ENCODE measurements at regions not wholly inside any gene's neighbourhood (a gene's known extent, or its start where the extent isn't known, plus 50 kb on each side); places are given as distances from the start of the nearest gene placed in this dataset.

GRCh38 chr7:73964786-73965185 lies 63.2 kb upstream of the ELN start:
- no peak for DNase-seq (ENCODE audit: low read depth)

- DNase-seq (ENCODE audit: low read depth), result no peak
These were observed 61.7 kb upstream of the ELN start for GRCh38 chr7:73966062-73966940.

DNA sequence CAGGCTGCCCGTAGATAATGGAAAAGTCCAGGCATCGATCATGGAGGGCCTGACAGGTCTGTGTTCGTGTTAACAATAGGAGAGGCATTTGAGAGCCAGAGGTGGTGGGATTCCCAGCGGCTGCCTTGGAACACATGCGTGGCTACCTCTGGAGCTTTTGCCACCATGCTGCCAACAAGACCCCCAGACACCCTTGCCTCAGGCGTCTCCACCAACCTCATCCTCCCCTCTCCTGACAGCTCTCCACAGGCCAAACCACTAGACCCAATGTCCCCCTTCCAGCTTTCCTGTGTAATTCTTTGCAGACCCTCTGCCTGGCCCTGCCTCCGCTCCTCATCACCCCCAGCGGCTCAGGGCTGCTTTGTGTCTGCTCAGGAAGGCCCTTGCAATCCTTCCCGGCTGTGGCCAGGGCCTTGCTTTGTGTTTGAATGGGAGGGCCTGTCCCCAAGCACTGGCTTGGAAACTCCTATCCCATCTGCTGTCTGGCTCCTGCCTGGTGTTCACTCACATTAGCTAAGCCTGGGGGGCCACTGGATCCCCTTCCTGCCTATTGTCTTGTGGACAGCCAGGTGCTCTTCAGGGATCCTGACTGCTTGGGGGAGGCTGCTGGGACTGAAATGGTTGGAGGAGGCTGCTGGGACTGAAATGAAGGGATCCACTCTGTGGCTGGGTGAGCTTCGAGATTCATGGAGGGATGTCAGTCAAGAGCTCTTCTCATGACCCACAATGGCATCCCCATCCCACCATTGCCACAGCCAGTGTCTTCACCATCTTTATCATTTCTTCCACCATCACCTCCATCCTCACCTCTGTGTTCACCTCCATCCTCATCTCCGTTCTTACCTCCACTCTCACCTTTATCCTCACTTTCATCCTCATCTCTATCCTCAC lies 60.8 kb upstream of the ELN start:
- DNase-seq (ENCODE audit: low read depth), result no peak

DNA sequence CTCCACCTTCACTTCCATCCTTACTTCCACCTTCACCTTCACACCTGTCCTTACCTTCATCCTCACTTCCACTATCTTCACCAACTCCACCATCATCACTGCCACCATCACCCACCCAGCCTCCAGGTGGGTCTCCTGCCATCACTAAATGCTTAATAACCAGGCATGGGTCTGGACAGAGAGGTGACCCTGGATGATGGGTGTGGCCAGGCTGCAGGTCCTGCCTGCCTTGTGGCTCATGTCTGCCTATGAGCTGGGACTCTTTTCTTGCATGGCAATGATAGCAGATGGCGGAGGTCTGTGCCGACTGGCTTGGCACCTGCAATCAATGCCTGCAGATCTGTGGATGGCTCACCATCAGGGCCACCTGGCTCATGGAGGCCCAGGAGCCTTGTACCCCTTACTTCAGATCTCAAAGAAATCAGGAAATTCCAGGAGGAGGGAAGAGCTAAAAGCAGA lies 60.1 kb upstream of the ELN start:
- no peak for DNase-seq (ENCODE audit: low read depth)

- DNase-seq (ENCODE audit: low read depth), result no peak
These were observed 59.5 kb upstream of the ELN start for GRCh38 chr7:73968487-73968886.

GRCh38 chr7:73969991-73970390 lies 58.0 kb upstream of the ELN start:
- DNase-seq (ENCODE audit: low read depth), result no peak

DNA sequence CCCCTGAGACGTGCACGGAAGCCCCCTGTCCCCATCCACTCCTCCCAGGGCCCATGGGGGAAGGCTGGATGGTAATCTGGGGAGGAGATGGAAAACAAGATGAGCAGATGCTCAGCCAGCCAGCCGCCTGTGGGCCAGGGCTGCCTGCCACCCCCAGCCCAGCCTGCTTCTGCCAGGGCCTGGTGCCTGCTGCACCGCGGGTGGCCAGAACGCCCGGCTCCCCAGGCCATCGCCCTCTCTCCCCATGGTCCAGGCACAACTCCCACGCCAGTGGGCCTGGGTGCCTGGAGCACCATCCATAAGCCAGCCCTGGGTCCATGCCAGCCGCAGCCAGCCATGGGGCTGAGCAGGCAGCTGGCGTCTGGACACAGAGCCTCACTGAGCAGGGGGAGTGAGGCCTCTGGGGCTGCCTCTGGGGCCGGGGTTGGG lies 57.2 kb upstream of the ELN start:
- no peak for DNase-seq (ENCODE audit: low read depth)

GRCh38 chr7:73971322-73971703 lies 56.7 kb upstream of the ELN start:
- no peak for DNase-seq (ENCODE audit: low read depth)

GRCh38 chr7:73971704-73972341 lies 56.1 kb upstream of the ELN start:
- no peak for DNase-seq (ENCODE audit: low read depth)

GRCh38 chr7:73972614-73973013 lies 55.4 kb upstream of the ELN start:
- DNase-seq (ENCODE audit: low read depth), result no peak

- no peak for DNase-seq (ENCODE audit: low read depth)
These were observed 54.9 kb upstream of the ELN start for GRCh38 chr7:73973091-73973490.

GRCh38 chr7:73974101-73974947 lies 53.6 kb upstream of the ELN start:
- DNase-seq (ENCODE audit: low read depth), result no peak

DNA sequence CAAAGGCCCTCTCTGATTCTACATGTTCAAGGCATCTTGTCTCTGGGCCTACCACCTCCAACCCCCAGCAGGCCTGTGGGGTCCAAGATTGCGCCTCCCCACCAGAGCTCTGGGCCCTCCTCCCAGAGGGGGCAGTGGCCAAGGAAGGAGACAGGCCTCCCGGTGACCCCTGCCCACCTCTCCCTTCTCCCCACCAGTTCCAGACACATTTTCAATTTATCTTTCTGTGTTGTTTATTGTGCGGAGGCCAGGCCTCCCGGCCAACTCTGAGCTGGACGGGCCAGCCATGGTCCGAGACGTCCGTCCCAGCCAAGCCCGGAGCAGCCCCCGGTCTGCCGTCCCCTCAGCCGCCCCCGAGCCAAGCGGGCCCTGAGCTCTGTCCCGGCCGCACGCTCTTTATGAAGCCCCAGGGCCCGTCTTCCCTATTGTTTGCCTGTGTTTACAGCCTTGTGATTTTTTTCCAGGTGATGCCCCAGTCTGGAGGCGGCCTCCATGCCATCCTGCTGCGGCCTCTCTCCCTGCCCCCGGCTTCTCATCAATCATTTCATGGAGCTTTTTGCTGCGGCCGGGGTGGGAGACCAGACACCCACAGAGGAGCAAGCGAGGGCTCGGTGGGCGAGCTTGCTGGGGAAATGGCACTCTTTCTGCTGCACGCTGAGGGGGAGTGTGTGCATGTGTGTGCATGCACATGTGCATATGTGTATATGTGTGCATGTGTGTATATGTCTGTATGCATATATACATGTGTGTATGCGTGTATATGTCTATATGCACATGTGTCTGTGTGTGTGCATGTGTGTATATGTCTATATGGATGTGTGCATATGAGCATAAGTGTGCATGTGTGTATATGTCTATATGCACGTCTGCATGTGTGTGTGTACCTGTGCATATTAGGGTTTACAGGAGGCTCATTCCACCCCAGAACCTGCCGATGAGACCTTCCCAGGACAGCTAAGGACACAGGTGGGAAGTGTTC lies 52.7 kb upstream of the ELN start:
- no peak for DNase-seq (ENCODE audit: low read depth)

DNA sequence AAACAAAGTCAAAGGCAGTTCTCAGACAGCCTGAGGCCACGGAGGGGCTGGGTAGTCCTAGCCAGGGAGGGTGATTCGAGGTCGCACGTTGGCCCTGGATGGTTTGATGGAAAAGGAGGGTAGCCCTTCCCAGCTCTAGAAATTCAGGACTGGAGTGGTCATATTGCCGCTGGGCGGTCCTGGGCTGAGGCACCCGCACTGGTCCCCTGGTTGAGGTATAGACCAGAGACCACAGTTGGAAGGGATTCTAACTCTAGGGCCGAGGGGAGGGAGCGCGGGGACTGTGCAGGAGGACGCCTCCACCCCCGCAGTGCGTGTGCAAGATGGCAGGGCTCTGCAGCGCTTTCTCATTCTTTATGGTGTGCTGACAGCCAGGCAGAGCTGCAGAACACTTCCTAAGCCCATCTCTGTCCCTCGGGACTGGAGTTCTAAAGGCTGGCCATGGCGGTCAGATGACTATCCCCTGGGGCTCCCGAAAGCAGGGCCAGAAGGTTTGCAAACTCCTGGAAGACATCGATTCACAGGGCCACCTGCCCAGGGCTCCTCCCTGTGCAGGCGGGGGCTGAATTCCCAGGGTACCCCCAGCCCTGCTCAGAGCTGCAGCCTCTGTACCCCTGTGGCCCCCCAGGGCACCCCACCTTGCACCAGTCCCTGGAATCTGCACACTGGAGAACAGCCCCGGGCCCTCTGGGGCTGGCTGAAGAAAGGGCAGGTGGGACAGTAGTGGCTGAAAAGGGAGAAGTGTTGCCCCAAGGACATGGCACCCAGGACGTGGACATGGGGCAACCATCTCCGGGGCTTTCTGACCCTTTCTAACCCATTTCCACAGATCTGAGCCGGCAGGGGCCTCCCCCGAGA lies 51.0 kb upstream of the ELN start:
- no peak for DNase-seq (ENCODE audit: low read depth)

- no peak for DNase-seq (ENCODE audit: low read depth)
These were observed 50.1 kb upstream of the ELN start for GRCh38 chr7:73977619-73978618.
